Caco-2 (cell line): ENCODE measurements at regions not wholly inside any gene's neighbourhood (a gene's known extent, or its start where the extent isn't known, plus 50 kb on each side); places are given as distances from the start of the nearest gene placed in this dataset.

Experiments used
- BruUV-seq: library from RNA; stranded (reverse); fragments of 400-500 nt; replicated peaks from 2 replicates; lab custom pipeline; 2021; lab: Mats Ljungman, UMichigan
- CTCF ChIA-PET: fragments of 300-600 bp; sonication (Branson Sonifier 250); formaldehyde crosslinking; loops from one replicate; lab custom pipeline; 2022; ENCODE audit warnings: antibody characterized with exemption; lab: Charles Lee
- POLR2A ChIA-PET: fragments of 300-600 bp; sonication (Branson Sonifier 250); formaldehyde crosslinking; loops from one replicate; lab custom pipeline; 2022; ENCODE audit warnings: antibody characterized with exemption; lab: Charles Lee
- DNase-seq, 2 experiments: peaks; one replicate each; pipeline versions ENCODE4 v3.0.0 to v3.0.0-alpha.2; 2020 to 2022
- H3K27me3 ChIP-seq: replicated peaks from 2 replicates; pipeline ENCODE4 v1.6.0; 2011; ENCODE audit warnings: low read length; ENCODE audit not compliant: control insufficient read depth, insufficient read depth
- H3K36me3 ChIP-seq: 2 replicates; pipeline ENCODE4 v1.5.1; 2011; ENCODE audit warnings: low read length; ENCODE audit not compliant: control insufficient read depth, insufficient read depth
- H3K4me1 ChIP-seq: fragments of 250-450 bp; sonication (Bioruptor Pico); 2 replicates; pipeline ENCODE4 v1.5.1; 2020; ENCODE audit warnings: mild to moderate bottlenecking
- H3K4me3 ChIP-seq: 2 replicates; pipeline ENCODE4 v1.5.1; 2011; ENCODE audit warnings: low read depth, mild to moderate bottlenecking, control low read depth, low read length
- H3K9me3 ChIP-seq: fragments of 250-450 bp; sonication (Bioruptor Pico); 2 replicates; pipeline ENCODE4 v1.5.1; 2020; ENCODE audit warnings: mild to moderate bottlenecking, moderate library complexity
- H3K27ac Mint-ChIP-seq: one replicate; pipeline ENCODE4 v1.8.0; 2022; ENCODE audit warnings: mixed read lengths; ENCODE audit not compliant: unreplicated experiment
- H3K27me3 Mint-ChIP-seq: one replicate; pipeline ENCODE4 v1.8.0; 2022; ENCODE audit warnings: mixed read lengths; ENCODE audit not compliant: insufficient read depth, unreplicated experiment
- H3K36me3 Mint-ChIP-seq: one replicate; pipeline ENCODE4 v1.8.0; 2022; ENCODE audit warnings: mild to moderate bottlenecking, mixed read lengths; ENCODE audit not compliant: insufficient read depth, unreplicated experiment
- H3K4me1 Mint-ChIP-seq: one replicate; pipeline ENCODE4 v1.8.0; 2022; ENCODE audit warnings: low read depth, mixed read lengths; ENCODE audit not compliant: unreplicated experiment
- H3K4me3 Mint-ChIP-seq: one replicate; pipeline ENCODE4 v1.8.0; 2022; ENCODE audit warnings: mild to moderate bottlenecking, moderate library complexity, mixed read lengths; ENCODE audit not compliant: unreplicated experiment
- H3K9me3 Mint-ChIP-seq: one replicate; pipeline ENCODE4 v1.8.0; 2022; ENCODE audit warnings: mixed read lengths; ENCODE audit not compliant: unreplicated experiment
- CTCF ChIP-seq, 2 experiments: fragments of 200-600 bp in 1 of 2; IDR thresholded peaks; 1 replicate in 1 of 2; 2 replicates in 1 of 2; pipeline versions ENCODE4 v1.5.1 to v1.8.0; 2011 to 2022; ENCODE audit warnings: antibody characterized with exemption in 1 of 2, control low read depth in 1 of 2, inconsistent platforms in 1 of 2, low read depth in 1 of 2, low read length in 1 of 2, mild to moderate bottlenecking in 1 of 2, moderate library complexity in 1 of 2; ENCODE audit not compliant: insufficient read depth in 1 of 2, severe bottlenecking in 1 of 2, unreplicated experiment in 1 of 2
- intact Hi-C: fragments of 100-400 bp; cut with micrococcal nuclease; formaldehyde crosslinking; loops from one replicate; pipeline ENCODE4 v1.10.0; 2022; ENCODE audit not compliant: unreplicated experiment

GRCh38 chr9:84393266-84393950 is 52.9 kb upstream of the SLC28A3 start:
- no peak for TF ChIP-seq CTCF (IDR thresholded peaks at IDR 0.05; ENCODE audit: insufficient read depth in 1 of 2, low read depth in 1 of 2, low read length in 1 of 2, severe bottlenecking in 1 of 2, unreplicated experiment in 1 of 2)
- no peaks in the 10 kb centered on the region for H3K27me3 ChIP-seq
- ChIA-PET CTCF (interaction anchor here (0.5 kb wide), 1 partner anchor 296 kb away, joined by 3 read pairs; no protein-coding TSS in a partner anchor), POLR2A (no interaction called here)
- Mint-ChIP-seq H3K27me3 (no peaks in the 10 kb centered on the region), H3K36me3 (no peaks in the 10 kb centered on the region), H3K4me3 (no peak overlapping the region), H3K27ac (no peak overlapping the region), H3K9me3 (no peaks in the 10 kb centered on the region), H3K4me1 (no peaks in the 10 kb centered on the region)
- no TSS peak for BruUV-seq
- H3K36me3 ChIP-seq = no peaks in the 10 kb centered on the region
- intact Hi-C loops = loop anchor here (10.0 kb wide), 1 partner anchor 271 kb away; the partner anchor contains the start of gene NTRK2
- no peak overlapping the region for H3K4me3 ChIP-seq
- H3K9me3 ChIP-seq = no peaks in the 10 kb centered on the region
- no peak for DNase-seq
- H3K4me1 ChIP-seq = no peaks in the 10 kb centered on the region

GRCh38 chr9:84394036-84394435 is 53.5 kb upstream of the SLC28A3 start:
- no peak for TF ChIP-seq CTCF (IDR thresholded peaks at IDR 0.05; ENCODE audit: insufficient read depth in 1 of 2, low read depth in 1 of 2, low read length in 1 of 2, severe bottlenecking in 1 of 2, unreplicated experiment in 1 of 2)
- intact Hi-C loops = loop anchor here (10.0 kb wide), 1 partner anchor 271 kb away; the partner anchor contains the start of gene NTRK2
- no peak for DNase-seq
- no peaks in the 10 kb centered on the region for H3K27me3 ChIP-seq
- H3K36me3 ChIP-seq = no peaks in the 10 kb centered on the region
- H3K4me1 Mint-ChIP-seq = no peaks in the 10 kb centered on the region
- no peaks in the 10 kb centered on the region for H3K9me3 Mint-ChIP-seq
- H3K27me3 Mint-ChIP-seq = no peaks in the 10 kb centered on the region
- POLR2A ChIA-PET = no interaction called here
- CTCF ChIA-PET = interaction anchor here (0.5 kb wide), 1 partner anchor 295 kb away, joined by 3 read pairs; no protein-coding TSS in a partner anchor
- no peak overlapping the region for H3K4me3 Mint-ChIP-seq
- no peak overlapping the region for H3K4me3 ChIP-seq
- H3K9me3 ChIP-seq = no peaks in the 10 kb centered on the region
- H3K36me3 Mint-ChIP-seq = no peaks in the 10 kb centered on the region
- no peak overlapping the region for H3K27ac Mint-ChIP-seq
- BruUV-seq = no TSS peak
- H3K4me1 ChIP-seq = no peaks in the 10 kb centered on the region

GRCh38 chr9:84397151-84397728 is 56.7 kb upstream of the SLC28A3 start:
- ChIA-PET POLR2A (no interaction called here), CTCF (interaction anchor here (0.6 to 1.4 kb wide), 6 partner anchors 13 to 1301 kb away, joined by 3 to 11 read pairs (median 4); no protein-coding TSS in a partner anchor)
- intact Hi-C loops = loop anchor here (1.0 to 10.0 kb wide), 3 partner anchors 268 to 862 kb away; partner anchors contain the start of gene NTRK2
- H3K27me3 ChIP-seq = no peaks in the 10 kb centered on the region
- Mint-ChIP-seq H3K4me3 (no peak overlapping the region), H3K27me3 (no peaks in the 10 kb centered on the region), H3K36me3 (peaks cover 5% of the 10 kb centered on the region), H3K9me3 (no peaks in the 10 kb centered on the region), H3K4me1 (no peaks in the 10 kb centered on the region), H3K27ac (no peak overlapping the region)
- no TSS peak for BruUV-seq
- H3K4me1 ChIP-seq = no peaks in the 10 kb centered on the region
- peak; percentile 58 to 61 for DNase-seq
- peak; percentile 54 to 73 for TF ChIP-seq CTCF (IDR thresholded peaks at IDR 0.05; ENCODE audit: insufficient read depth in 1 of 2, low read depth in 1 of 2, low read length in 1 of 2, severe bottlenecking in 1 of 2, unreplicated experiment in 1 of 2)
- no peaks in the 10 kb centered on the region for H3K36me3 ChIP-seq
- no peak overlapping the region for H3K4me3 ChIP-seq
- H3K9me3 ChIP-seq = no peaks in the 10 kb centered on the region
